Smooth muscle cell (in vitro differentiated cells): ENCODE measurements at regions not wholly inside any gene's neighbourhood (a gene's known extent, or its start where the extent isn't known, plus 50 kb on each side); places are given as distances from the start of the nearest gene placed in this dataset.

ENCODE experiments used
- DNase-seq: peaks from one replicate; lab custom pipeline; 2025; ENCODE audit not compliant: unreplicated experiment; lab: John Stamatoyannopoulos, UW
- H2AFZ ChIP-seq: fragments of 200-600 bp; sonication (generic); 2 replicates; pipeline ENCODE4 v1.6.0; 2016; ENCODE audit warnings: antibody characterized with exemption, low read depth, mild to moderate bottlenecking
- H3F3A ChIP-seq: fragments of 200-600 bp; sonication (generic); 2 replicates; pipeline ENCODE4 v1.6.0; 2017; ENCODE audit warnings: antibody characterized with exemption, low read depth
- H3K27ac ChIP-seq: fragments of 200-600 bp; sonication (generic); 2 replicates; pipeline ENCODE4 v1.5.1; 2016; ENCODE audit warnings: low read depth, mild to moderate bottlenecking
- H3K27me3 ChIP-seq: fragments of 200-600 bp; sonication (generic); 2 replicates; pipeline ENCODE4 v1.6.1; 2016; ENCODE audit warnings: low read depth, mild to moderate bottlenecking
- H3K36me3 ChIP-seq: fragments of 200-600 bp; sonication (generic); 2 replicates; pipeline ENCODE4 v1.5.1; 2016; ENCODE audit warnings: low read depth
- H3K4me1 ChIP-seq: fragments of 200-600 bp; sonication (generic); 2 replicates; pipeline ENCODE4 v1.5.1; 2016; ENCODE audit warnings: low read depth
- H3K4me2 ChIP-seq: fragments of 200-600 bp; sonication (generic); 2 replicates; pipeline ENCODE4 v1.6.0; 2016; ENCODE audit warnings: mild to moderate bottlenecking
- H3K4me3 ChIP-seq: fragments of 200-600 bp; sonication (generic); 2 replicates; pipeline ENCODE4 v1.5.1; 2016; ENCODE audit warnings: mild to moderate bottlenecking
- H3K79me2 ChIP-seq: fragments of 200-600 bp; sonication (generic); 2 replicates; pipeline ENCODE4 v1.6.0; 2016; ENCODE audit warnings: low read depth, mild to moderate bottlenecking
- H3K9ac ChIP-seq: fragments of 200-600 bp; sonication (generic); 2 replicates; pipeline ENCODE4 v1.6.0; 2016; ENCODE audit warnings: low read depth
- H3K9me3 ChIP-seq: fragments of 200-600 bp; sonication (generic); replicated peaks from 2 replicates; pipeline ENCODE4 v1.5.1; 2016; ENCODE audit warnings: low read depth
- H4K20me1 ChIP-seq: fragments of 200-600 bp; sonication (generic); 2 replicates; pipeline ENCODE4 v1.6.0; 2016; ENCODE audit warnings: low read depth
- CTCF ChIP-seq: fragments of 200-600 bp; sonication (generic); IDR thresholded peaks from 2 replicates; pipeline ENCODE4 v1.5.1; 2017; ENCODE audit warnings: borderline replicate concordance, mild to moderate bottlenecking, antibody characterized with exemption; ENCODE audit not compliant: insufficient read depth, poor library complexity, severe bottlenecking
- WGBS: methylation state at CpG from one replicate; pipeline ENCODE4 v1.1.7; 2016; ENCODE audit warnings: low lambda C conversion rate; 5-methylcytosine and 5-hydroxymethylcytosine counted together

DNA sequence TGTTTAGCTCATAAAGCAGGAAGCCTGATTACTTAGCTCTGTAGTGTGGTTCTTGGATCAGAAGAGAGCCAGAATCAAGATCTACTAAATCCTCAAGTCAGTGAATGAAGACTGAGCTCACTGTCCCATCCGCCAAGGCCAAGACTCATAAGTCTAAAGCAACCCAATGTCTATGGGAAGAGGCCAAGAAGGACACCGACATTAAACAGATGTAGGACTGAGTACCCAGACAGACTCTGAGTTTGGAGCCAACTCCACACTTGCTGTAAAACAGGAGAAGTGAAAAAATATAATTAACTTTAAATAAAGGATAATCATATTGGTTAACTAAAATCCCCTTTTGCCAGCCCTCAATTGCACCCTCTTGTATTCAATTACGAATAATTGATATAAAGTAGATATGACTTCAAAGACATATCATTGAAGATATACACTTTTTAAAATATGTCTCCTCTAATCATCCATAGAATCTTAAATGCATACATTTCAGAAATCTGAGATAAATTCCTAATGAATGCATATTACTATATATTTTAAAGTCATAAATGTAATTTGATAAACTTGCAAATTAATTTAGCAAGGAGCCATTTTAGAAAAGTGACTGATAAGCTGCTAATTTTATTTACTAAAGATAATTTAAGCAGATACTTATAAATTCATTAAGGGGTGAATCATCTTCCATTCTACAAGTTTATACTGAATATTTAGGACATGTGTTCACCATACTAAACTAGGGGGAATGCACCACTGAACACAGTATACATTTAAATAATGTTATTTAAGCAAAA lies 617.0 kb upstream of the ARID1B start:
- Histone ChIP-seq H3K9ac (no peak overlapping the region), H4K20me1 (no peaks in the 10 kb centered on the region), H3K27me3 (no peaks in the 10 kb centered on the region), H3F3A (no peaks in the 10 kb centered on the region), H3K27ac (no peak overlapping the region), H3K36me3 (no peaks in the 10 kb centered on the region), H3K79me2 (no peaks in the 10 kb centered on the region), H3K4me3 (no peak overlapping the region), H3K4me1 (no peaks in the 10 kb centered on the region), H3K9me3 (no peaks in the 10 kb centered on the region), H3K4me2 (no peak overlapping the region), H2AFZ (no peak overlapping the region)
- 96% methylated on average over 3 of the region's 3 CpGs for WGBS
- DNase-seq: no peak
- no peak for TF ChIP-seq CTCF

GRCh38 chr6:156154896-156155295 lies 622.3 kb upstream of the ARID1B start:
- no peak overlapping the region for H3K9ac ChIP-seq
- H3K36me3 ChIP-seq: no peaks in the 10 kb centered on the region
- TF ChIP-seq CTCF: no peak
- 80% methylated on average over 4 of the region's 4 CpGs for WGBS
- no peak overlapping the region for H3K27ac ChIP-seq
- H2AFZ ChIP-seq: no peak overlapping the region
- no peaks in the 10 kb centered on the region for H3K27me3 ChIP-seq
- no peaks in the 10 kb centered on the region for H4K20me1 ChIP-seq
- H3K79me2 ChIP-seq: no peaks in the 10 kb centered on the region
- no peaks in the 10 kb centered on the region for H3F3A ChIP-seq
- H3K4me3 ChIP-seq: no peak overlapping the region
- no peaks in the 10 kb centered on the region for H3K9me3 ChIP-seq
- H3K4me2 ChIP-seq: no peak overlapping the region
- no peak for DNase-seq
- no peaks in the 10 kb centered on the region for H3K4me1 ChIP-seq

GRCh38 chr6:156150391-156150790 lies 626.8 kb upstream of the ARID1B start:
- 79% methylated on average over 1 of the region's 1 CpG for WGBS
- TF ChIP-seq CTCF: no peak
- no peak overlapping the region for H3K4me2 ChIP-seq
- H3K79me2 ChIP-seq: no peaks in the 10 kb centered on the region
- no peak overlapping the region for H3K9ac ChIP-seq
- H3K27me3 ChIP-seq: no peaks in the 10 kb centered on the region
- H3K36me3 ChIP-seq: no peaks in the 10 kb centered on the region
- H3F3A ChIP-seq: no peaks in the 10 kb centered on the region
- H3K4me3 ChIP-seq: no peak overlapping the region
- no peaks in the 10 kb centered on the region for H3K4me1 ChIP-seq
- H4K20me1 ChIP-seq: no peaks in the 10 kb centered on the region
- no peaks in the 10 kb centered on the region for H3K9me3 ChIP-seq
- H3K27ac ChIP-seq: no peak overlapping the region
- H2AFZ ChIP-seq: no peak overlapping the region
- DNase-seq: no peak

GRCh38 chr6:156146891-156147290 lies 630.3 kb upstream of the ARID1B start:
- H3K9me3 ChIP-seq: no peaks in the 10 kb centered on the region
- no peak overlapping the region for H3K27ac ChIP-seq
- TF ChIP-seq CTCF: no peak
- H3K4me3 ChIP-seq: no peak overlapping the region
- no peak overlapping the region for H3K9ac ChIP-seq
- no peaks in the 10 kb centered on the region for H3K36me3 ChIP-seq
- WGBS: 83% methylated on average over 7 of the region's 7 CpGs
- H3K79me2 ChIP-seq: no peaks in the 10 kb centered on the region
- H3K4me2 ChIP-seq: no peak overlapping the region
- H4K20me1 ChIP-seq: no peaks in the 10 kb centered on the region
- no peak overlapping the region for H2AFZ ChIP-seq
- H3F3A ChIP-seq: no peaks in the 10 kb centered on the region
- H3K4me1 ChIP-seq: no peaks in the 10 kb centered on the region
- H3K27me3 ChIP-seq: no peaks in the 10 kb centered on the region
- DNase-seq: no peak
